GM18907 (cell line): ENCODE measurements at regions not wholly inside any gene's neighbourhood (a gene's known extent, or its start where the extent isn't known, plus 50 kb on each side); places are given as distances from the start of the nearest gene placed in this dataset.
"Not testable (repeated sequence)": the region's sequence is repeated elsewhere in the genome, so short reads cannot be mapped to it uniquely, and the experiment has no call there.

Experiments used
- ATAC-seq: cut with Tn5 transposase; IDR thresholded peaks from one replicate; pipeline ENCODE4 v1.9.1; 2021; ENCODE audit warnings: mild to moderate bottlenecking, moderate library complexity; ENCODE audit not compliant: unreplicated experiment

DNA sequence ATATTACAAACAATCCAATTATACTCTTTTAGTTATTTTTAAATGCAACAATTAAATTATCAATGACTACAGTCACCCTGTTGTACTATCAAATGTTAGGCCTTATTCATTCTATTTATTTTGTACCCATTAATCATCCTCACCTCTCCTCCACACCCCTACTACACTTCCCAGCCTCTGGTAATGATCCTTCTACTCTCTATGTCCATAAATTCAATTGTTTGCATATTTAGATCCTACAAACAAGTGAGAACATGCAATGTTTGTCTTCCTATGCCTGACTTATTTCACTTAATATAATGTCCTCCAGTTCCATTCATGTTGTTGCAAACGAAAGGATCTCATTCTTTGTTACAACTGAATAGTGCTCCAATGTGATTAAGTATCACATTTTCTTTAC, 1414.6 kb downstream of the SLITRK1 start:
- ATAC-seq, result no peak

DNA sequence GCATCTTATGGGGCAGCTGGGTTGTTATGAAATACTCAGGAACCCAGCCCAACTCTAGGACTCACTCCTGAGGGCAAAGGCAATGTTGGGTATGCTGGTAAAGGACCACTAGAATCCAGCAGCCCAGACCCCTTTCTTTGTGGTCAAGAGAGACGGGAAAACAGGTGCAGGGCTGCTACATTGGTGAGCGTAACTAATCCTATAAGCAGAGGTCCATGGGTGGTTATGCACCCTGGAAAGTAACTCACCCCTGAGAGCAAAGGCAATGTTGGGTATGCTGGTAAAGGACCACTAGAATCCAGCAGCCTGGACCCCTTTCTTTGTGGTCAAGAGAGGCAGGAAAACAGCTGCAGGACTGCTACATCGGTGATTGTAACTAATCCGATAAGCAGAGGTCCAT, 1422.7 kb downstream of the SLITRK1 start:
- ATAC-seq, result not testable (repeated sequence)

DNA sequence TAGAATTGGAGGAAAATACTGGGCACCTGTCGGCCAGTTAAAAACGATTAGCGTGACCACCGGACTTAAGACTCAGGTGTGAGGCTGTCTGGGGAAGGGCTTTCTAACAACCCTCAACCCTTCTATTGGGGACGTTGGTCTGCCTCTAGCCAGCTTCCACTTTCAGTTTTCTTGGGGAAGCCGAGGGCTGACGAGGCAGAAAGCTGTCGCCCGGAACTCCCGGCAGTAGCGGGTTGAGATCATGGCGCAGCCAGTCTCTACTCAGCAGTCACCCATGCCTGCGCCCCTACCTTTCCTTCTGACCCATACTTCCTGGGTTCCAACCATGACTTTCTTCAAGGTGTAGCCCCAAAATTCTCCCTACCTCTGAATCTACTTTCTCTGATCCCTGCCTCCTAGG, 1424.1 kb downstream of the SLITRK1 start:
- ATAC-seq, result no peak

DNA sequence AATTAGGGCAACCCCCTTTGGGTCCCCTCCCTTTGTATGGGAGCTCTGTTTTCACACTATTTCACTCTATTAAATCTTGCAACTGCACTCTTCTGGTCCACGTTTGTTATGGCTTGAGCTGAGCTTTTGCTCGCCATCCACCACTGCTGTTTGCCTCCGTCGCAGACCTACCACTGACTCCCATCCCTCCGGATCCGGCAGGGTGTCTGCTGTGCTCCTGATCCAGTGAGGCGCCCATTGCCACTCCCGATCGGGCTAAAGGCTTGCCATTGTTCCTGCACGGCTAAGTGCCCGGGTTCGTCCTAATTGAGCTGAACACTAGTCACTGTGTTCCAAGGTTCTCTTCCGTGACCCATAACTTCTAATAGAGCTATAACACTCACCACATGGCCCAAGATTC, 1424.7 kb downstream of the SLITRK1 start:
- ATAC-seq, result not testable (repeated sequence)

DNA sequence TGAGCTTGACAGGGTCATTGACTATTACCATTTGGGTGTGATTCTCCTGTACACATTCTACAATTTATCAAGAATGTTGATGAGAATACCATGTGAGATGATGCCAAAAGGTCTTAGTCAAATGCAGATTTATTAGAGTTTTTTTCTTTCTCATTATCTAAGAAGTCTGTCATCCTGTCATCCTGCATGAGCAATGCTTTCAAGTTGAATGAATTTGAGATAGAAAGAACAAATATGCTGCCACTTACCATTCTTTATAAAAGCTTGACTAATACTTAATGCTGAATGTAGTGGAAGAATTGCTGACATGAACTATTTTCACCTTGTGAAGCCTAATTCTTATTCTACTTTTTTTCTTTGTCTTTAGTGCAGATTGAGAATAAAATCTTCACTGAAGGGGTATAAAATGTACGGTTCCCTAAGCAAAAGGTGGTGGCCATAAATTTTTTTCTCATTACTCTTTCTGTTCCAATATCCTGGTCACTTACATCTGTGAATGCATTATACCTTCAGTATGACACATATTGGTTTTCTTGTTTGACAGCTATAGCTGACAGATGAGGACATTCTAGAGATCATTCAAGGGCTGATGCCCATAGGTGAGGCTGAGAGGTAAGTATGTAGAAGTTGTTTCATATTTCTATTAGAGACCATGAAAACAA, 1434.7 kb downstream of the SLITRK1 start:
- ATAC-seq, result no peak

DNA sequence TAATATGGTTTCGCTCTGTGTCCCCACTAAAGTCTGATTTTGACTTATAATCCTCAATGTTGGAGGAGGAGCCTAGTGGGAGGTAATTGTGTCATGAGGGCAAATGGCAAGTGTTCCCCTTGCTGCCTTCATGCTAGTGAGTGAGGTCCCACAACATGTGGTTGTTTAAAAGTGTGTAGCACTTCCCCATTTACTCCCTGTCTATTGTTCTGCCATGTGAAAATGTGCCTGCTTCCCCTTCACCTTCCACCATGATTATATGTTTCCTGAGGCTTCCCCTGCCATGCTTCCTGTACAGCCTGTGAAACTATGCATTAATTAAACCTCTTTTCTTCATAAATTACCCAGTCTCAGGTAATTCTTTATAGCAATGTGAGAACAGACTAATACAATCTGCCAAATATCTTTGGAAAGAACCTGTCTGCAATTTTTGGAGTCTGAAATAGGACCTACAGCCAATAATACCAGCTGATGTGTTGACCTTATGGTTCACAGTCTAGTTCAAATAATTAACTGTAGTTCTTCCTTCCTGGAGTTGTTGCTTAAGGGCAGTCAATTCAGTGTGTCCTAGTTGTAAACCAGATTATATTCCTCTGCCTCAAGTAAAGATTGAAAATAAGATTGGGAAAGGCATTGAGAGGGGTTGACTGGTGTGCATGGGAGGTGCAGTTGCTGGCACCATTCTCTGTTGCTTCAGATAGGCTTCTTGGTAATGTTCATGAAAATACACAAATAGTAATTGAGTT, 1442.9 kb downstream of the SLITRK1 start:
- ATAC-seq, result no peak

DNA sequence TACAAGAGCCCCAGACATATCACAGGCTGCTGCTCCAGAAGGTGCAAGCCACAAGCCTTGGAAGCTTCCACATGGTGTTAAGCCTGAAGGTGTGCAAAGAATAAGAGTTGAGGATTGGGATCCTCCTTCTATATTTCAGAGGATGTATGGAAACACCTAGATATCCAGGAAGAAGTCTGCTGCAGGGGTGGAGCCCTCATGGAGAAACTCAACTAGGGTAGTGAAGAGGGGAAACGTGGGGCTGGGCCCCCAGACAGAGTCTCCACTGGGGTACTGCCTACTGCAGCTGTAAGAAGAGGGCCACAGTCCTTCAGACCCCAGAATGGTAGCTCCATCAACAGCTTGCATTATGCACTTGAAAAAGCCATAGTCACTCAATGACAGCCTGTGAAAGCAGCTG, 1444.0 kb downstream of the SLITRK1 start:
- no peak for ATAC-seq

DNA sequence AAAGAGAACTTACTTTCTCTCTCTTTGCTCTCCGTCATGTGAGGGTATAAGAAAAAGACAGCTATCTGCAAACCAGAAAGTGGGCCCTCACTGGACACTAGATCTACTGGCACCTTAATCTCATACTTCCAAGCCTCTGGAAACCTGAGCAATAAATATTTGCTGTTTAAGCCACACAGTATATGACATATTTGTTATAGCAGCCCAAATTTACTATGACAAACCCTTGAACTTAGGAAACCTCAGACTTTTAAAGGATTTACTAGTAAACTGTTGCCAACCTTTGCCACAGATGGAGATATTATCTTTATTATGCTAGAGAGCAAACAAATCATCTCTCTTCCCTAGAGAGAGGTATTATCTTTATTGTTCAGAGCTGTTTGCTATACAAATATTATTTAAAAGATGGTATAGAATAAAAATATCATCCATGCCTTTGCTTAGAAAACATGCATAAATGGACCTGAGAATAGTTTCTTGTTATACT, 1446.1 kb downstream of the SLITRK1 start:
- no peak for ATAC-seq

DNA sequence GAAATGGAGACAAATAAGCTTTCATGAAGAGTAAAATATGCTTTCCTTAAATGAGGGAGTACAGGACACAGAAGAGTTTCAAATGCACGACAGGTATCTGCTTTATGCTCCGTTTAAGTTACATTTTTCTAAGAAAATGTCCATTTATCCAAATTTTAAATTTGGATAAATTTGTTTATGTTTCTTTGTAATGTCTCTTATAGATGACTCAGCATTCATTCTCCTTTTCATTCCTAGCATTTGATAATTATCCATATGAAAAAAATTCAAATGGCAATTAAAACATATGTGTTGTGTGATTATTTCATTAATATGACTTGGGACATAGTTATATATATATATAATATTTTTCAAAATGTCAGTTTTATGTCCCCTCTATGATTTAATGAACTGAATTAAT, 1449.3 kb downstream of the SLITRK1 start:
- no peak for ATAC-seq

DNA sequence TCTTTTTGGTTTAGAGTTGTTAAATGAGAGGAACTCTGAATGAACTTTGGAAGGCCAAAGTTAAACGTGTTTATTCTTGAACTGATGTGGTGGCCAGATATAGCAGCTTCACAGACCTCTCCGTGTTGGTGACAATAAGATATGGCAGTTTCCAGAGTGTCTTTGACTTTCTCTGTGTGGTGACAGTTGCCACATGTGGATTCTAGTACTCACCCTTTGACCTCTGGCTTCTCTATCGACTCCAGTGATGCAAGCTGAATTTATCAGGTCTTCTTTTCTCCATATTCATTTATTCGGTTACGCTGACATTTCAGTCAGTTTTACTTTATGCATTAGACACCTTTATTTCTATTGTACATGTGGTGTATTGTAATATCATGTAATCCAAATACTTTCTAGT, 1469.5 kb downstream of the SLITRK1 start:
- no peak for ATAC-seq

DNA sequence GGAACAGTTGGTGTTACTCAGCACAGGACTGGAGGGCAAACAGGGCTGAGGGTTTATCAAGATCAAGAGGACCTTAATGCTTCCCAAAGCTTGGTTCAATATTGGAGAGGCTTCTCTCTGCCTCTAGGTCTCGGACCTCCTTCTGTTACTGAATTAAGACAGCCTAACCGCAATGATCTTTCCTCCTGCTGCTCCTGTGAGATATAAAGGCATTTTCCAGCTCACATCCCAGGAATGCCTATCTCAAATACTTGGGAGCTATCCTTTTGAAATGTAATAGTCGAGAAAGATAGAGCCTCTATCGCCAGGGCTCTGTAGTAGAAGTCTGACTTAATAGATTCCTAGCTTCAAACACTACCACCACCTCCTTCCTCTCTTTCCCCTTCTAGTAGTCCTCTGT, 1475.0 kb downstream of the SLITRK1 start:
- no peak for ATAC-seq

DNA sequence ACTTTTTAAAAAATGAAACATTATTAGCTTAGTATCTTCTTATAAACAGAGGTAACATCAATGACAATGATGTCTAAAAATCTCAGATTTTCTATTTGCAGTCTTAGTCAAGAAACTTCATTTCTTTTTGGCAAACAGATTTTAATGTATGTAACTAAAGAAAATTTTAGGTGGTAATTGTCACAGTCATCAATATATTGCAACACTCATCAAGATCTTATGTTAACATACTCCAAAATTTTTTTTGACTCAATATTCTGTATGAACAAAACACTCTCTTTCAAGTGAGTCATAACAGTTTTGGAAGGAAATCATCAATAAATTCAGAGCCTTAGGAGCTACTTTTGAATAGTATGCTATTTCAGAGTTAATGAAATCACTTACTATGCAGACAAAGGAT, 1507.6 kb downstream of the SLITRK1 start:
- ATAC-seq, result no peak

DNA sequence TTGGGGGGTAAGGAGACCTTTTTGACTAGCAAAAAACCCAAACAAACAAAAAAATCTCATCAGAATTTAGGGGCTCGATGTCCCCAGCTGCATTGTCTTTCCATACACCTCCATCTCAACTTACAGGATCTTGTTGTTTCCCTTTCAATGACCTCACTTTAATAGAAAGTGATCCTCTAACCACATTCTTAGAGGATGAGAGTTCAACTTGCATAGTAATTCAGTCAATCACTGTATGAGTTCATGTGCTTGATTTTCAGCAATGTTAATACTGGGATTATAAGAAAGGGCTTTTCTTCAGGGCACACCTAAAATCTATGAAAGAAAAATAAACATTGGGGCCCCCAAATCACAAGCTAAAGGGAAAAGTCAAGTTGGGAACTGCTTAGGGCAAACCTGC, 1512.0 kb downstream of the SLITRK1 start:
- ATAC-seq, result no peak

DNA sequence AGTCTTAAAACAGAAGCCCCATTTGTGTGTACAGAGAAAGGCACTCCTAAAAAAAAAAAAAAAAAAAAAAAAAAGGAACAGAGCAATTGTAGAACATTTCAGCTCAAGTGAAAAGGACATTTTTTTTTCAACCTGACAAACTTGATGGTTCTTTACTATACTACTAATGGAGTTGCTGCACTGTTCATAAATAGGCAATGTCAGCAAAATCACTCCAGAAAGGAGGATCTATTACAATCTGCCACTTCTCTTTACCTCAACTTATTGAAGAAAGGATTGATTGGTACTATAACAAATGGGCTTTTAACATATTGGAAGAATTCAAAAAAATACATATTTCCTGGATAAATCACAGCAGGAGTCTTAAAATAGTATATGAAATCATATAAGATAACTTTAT, 1517.7 kb downstream of the SLITRK1 start:
- ATAC-seq, result no peak

DNA sequence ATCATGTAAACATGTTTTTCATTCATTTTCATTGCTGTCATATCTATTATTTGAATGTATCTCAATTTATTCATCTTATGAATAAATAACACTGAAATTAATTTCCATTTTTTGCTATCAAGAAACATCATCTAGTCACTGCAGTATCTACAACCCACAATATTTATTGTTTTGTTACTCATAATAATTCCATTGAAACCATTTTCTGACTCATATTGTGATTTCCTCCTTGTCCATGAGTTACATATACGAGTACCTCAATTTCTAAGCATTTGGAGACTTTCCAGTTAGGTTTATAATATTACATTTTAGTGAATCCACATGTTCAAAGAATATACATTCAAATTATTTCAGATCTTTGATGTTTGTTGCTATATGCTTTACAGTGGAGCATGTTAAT, 1524.0 kb downstream of the SLITRK1 start:
- no peak for ATAC-seq

DNA sequence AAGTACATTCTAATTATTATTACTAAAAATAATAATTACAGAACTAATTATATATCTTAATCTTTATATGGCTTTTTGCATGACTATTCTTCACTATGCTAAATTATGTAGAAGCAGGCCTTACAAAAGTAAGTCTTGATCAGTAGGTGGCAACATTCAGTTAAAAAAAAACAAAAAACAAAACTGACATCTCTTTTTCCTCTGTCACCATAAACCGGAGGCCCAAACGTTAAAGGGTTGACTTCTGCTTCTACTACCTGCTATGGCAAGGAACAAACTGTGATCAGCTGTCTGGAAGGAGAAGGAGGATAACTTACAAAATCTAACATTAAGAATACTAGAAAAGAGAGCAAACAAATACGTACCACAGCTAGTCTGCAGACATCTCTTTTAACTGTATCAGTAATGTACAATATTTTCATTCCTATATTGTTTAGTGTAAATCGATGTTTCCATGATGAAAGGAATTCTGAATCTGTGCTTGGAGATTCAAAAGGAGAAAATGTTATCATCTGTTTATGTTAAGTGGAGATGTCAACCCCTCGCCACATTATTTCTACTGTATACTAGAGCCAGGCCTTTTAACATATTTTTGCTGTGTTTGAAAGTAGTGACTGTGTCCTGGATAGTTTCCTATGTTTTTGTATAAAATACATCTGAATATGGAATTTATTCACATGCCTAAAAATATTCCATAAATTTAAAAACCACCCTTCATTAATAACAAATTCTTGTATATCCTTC, 1525.4 kb downstream of the SLITRK1 start:
- ATAC-seq, result no peak

DNA sequence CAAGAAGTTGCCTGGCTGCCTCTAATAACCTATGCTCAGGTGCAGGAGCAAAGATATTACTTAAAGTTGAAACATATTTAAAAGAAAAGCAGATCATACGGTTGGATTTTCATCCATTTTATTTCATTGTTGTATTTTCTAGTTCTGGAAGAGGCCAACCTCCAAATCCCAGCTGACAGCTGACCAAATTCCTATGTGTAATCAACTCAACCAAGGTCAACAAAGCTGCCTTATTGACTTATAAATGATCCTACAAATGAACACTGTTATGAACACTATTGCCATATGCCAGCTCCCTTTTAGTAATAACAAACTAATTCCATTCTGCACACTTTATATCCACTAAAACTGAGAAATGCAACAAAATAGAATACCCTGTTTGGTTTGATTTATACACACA, 1537.4 kb downstream of the SLITRK1 start:
- ATAC-seq, result no peak

DNA sequence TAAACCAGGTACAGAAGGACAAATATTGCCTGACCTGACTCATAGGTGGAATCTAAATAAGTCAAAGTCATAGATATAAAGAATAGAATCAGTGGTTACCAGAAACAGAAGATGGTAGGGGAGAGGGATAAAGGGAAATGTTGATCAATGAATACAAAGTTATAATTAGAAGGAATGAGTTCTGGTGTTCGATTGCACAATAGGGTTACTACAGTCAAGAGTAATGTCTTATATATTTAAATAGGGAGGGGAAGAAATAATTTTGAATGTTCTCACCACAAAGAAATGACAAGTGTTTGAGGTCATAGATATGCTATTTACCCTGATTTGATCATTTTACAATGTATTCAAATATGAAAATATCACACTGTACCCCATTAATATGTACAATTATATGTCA, 1541.2 kb downstream of the SLITRK1 start:
- no peak for ATAC-seq

DNA sequence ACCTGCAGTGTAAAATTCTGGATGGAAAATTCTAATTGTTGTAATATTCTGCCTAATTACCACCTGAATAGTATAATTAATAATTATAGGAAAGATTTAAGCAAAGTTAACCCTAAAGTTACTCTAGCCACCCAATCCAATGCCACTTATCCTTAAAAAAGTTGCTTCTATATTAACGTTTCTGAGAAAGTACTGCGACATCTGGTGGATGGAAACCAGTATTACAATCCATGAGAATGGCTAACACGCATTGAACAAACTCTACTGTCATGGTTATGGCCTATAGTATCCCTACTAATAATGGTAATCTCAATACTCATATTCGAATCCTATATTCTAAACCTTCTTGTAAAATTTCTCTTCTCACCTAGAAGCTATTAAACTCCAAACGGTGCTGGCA, 1551.8 kb downstream of the SLITRK1 start:
- no peak for ATAC-seq

DNA sequence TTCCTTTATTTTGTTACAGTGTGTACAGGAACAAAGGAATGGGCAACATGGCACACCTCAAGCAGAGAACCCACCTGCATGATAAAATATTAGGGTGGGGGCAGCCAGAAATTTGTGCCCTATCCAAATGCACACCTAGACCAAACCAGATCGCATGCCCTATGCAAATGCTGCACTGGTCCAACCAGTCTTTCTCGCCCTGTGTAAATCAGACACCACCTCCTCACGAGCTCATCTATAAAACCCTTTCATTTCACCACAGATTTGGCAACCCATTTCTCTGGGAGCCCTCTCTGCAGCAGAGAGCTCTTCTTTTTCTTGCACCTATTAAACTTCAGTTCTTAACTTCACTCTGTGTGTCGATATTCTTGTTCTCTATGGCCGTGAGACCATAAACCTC, 1559.2 kb downstream of the SLITRK1 start:
- ATAC-seq, result no peak

DNA sequence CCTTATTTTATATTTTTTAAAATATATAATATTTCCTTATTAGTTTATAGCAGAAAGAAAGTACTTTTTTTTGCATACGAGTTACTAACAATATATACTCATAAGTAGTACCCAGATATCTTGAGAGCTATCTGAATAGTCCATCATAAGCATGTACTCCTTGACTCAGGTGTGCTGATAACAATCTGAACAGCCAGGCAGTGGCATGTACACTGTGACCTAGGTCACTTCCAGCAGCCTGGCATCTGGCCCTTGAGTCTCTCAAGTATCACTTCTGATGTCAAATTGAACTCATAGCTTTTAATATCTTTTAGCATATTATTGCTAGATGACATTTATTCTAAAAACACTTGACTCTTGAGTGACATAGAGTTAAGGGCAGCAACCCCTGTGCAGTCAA, 1576.7 kb downstream of the SLITRK1 start:
- no peak for ATAC-seq

DNA sequence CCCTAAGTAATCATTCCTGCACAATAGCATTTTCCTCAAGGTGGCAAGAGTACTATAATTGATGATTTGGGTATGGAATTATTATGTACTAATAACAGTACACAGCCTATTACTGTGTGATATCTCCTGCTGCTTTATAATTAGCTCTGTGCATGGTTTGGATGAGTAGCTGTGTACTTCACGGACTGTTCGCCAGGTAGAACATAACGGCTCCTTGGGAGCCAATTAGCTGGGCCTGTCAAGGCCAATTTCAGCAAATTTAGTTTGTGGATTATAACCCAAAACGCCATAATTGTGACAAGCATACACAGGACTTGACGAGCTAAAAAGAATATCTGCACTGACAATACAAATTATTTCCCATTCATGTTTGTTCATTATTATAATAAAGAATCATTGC, 1584.2 kb downstream of the SLITRK1 start:
- ATAC-seq, result no peak
